ENCODE measurements at regions not wholly inside any gene's neighbourhood (a gene's known extent, or its start where the extent isn't known, plus 50 kb on each side); places are given as distances from the start of the nearest gene placed in this dataset.

GRCh38 chr13:110012102-110012739 lies 225.8 kb upstream of the IRS2 start:
- Histone ChIP-seq H3K27me3 (ENCODE audit: insufficient read depth, low read depth, severe bottlenecking) (no peaks in the 10 kb centered on the region), H3K4me3 (ENCODE audit: low read depth, low read length) (no peak overlapping the region), H3K36me3 (no peaks in the 10 kb centered on the region), H3K27ac (no peak overlapping the region), H3K9me3 (ENCODE audit: severe bottlenecking) (peaks cover 2% of the 10 kb centered on the region)
- no peak for DNase-seq
- no peak for TF ChIP-seq CTCF (IDR thresholded peaks at IDR 0.05; ENCODE audit: low read depth, low read length)

- Histone ChIP-seq H3K27me3 (ENCODE audit: insufficient read depth, low read depth, severe bottlenecking) (no peaks in the 10 kb centered on the region), H3K4me3 (ENCODE audit: low read depth, low read length) (no peak overlapping the region), H3K9me3 (ENCODE audit: severe bottlenecking) (peaks cover 4% of the 10 kb centered on the region), H3K27ac (no peak overlapping the region), H3K36me3 (no peaks in the 10 kb centered on the region)
- TF ChIP-seq CTCF (IDR thresholded peaks at IDR 0.05; ENCODE audit: low read depth, low read length): no peak
- no peak for DNase-seq
Measured at GRCh38 chr13:110010404-110011138, 224.2 kb upstream of the IRS2 start.

- no peak overlapping the region for H3K27ac ChIP-seq
Measured at GRCh38 chr13:110008816-110009215, 222.4 kb upstream of the IRS2 start.

GRCh38 chr13:110006304-110006703 lies 219.9 kb upstream of the IRS2 start:
- no peak for TF ChIP-seq CTCF (IDR thresholded peaks at IDR 0.05; ENCODE audit: low read depth, low read length)
- no peak overlapping the region for H3K4me3 ChIP-seq (ENCODE audit: low read depth, low read length)
- no peaks in the 10 kb centered on the region for H3K36me3 ChIP-seq
- no peak for DNase-seq
- peaks cover 4% of the 10 kb centered on the region for H3K9me3 ChIP-seq (ENCODE audit: severe bottlenecking)
- H3K27ac ChIP-seq: no peak overlapping the region
- H3K27me3 ChIP-seq (ENCODE audit: insufficient read depth, low read depth, severe bottlenecking): no peaks in the 10 kb centered on the region

More at GRCh38 chr13:110008816-110009215, 222.4 kb upstream of the IRS2 start:
- H3K36me3 ChIP-seq: no peaks in the 10 kb centered on the region
- H3K27me3 ChIP-seq (ENCODE audit: insufficient read depth, low read depth, severe bottlenecking): no peaks in the 10 kb centered on the region
- no peak for DNase-seq
- H3K9me3 ChIP-seq (ENCODE audit: severe bottlenecking): peaks cover 4% of the 10 kb centered on the region
- no peak overlapping the region for H3K4me3 ChIP-seq (ENCODE audit: low read depth, low read length)
- no peak for TF ChIP-seq CTCF (IDR thresholded peaks at IDR 0.05; ENCODE audit: low read depth, low read length)

- Histone ChIP-seq H3K4me3 (ENCODE audit: low read depth, low read length) (no peak overlapping the region), H3K36me3 (no peaks in the 10 kb centered on the region), H3K27ac (no peak overlapping the region), H3K27me3 (ENCODE audit: insufficient read depth, low read depth, severe bottlenecking) (no peaks in the 10 kb centered on the region), H3K9me3 (ENCODE audit: severe bottlenecking) (peaks cover 4% of the 10 kb centered on the region)
- TF ChIP-seq CTCF (IDR thresholded peaks at IDR 0.05; ENCODE audit: low read depth, low read length): no peak
- no peak for DNase-seq
Measured at GRCh38 chr13:110005563-110005962, 219.2 kb upstream of the IRS2 start.

Measured in WERI-Rb-1 (cell line).